ENCODE measurements at regions not wholly inside any gene's neighbourhood (a gene's known extent, or its start where the extent isn't known, plus 50 kb on each side); places are given as distances from the start of the nearest gene placed in this dataset.

DNA sequence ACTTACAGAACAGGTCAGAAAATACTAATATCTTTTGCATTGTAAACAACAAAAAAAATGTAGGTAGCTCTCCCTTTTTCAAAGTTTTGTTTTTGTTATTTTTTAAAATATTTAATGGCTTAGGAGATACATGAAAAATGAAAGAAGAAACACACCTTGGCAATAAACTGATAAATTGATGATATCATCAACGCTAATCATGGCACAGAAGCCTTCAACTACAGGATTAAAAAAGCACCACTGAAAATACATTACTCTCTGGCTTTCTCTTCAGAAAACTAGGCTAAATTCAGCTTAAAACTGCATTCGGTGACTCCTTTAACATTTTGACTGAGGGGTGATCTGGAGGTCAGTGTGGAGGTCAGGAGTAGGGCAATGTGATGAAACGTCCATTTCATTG lies 1018.8 kb upstream of the FANCL start:
- CTCF ChIA-PET = no interaction called here
- TF ChIP-seq ELF4 (IDR thresholded peaks at IDR 0.05) = no peak
- TF ChIP-seq CTBP1 (IDR thresholded peaks at IDR 0.05; ENCODE audit: borderline replicate concordance) = no peak
- TF ChIP-seq NFRKB (IDR thresholded peaks at IDR 0.05) = no peak
- no peak for TF ChIP-seq BHLHE40 (IDR thresholded peaks at IDR 0.05; ENCODE audit: borderline replicate concordance)
- no peak for TF ChIP-seq TARDBP (IDR thresholded peaks at IDR 0.05)
- no peak for TF ChIP-seq FOXA1 (IDR thresholded peaks at IDR 0.05)
- TF ChIP-seq FOXK2 (IDR thresholded peaks at IDR 0.05) = no peak
- TF ChIP-seq, protein P1, sequence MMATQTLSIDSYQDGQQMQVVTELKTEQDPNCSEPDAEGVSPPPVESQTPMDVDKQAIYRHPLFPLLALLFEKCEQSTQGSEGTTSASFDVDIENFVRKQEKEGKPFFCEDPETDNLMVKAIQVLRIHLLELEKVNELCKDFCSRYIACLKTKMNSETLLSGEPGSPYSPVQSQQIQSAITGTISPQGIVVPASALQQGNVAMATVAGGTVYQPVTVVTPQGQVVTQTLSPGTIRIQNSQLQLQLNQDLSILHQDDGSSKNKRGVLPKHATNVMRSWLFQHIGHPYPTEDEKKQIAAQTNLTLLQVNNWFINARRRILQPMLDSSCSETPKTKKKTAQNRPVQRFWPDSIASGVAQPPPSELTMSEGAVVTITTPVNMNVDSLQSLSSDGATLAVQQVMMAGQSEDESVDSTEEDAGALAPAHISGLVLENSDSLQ (IDR thresholded peaks at IDR 0.05) = no peak
- no peak for TF ChIP-seq HDGF (IDR thresholded peaks at IDR 0.05; ENCODE audit: borderline replicate concordance)
- TF ChIP-seq SUZ12 (IDR thresholded peaks at IDR 0.05) = no peak
- TF ChIP-seq FOXM1 (IDR thresholded peaks at IDR 0.05; ENCODE audit: borderline replicate concordance) = no peak
- POLR2A ChIA-PET = no interaction called here
- no peak for DNase-seq (ENCODE audit: extremely low spot score)

DNA sequence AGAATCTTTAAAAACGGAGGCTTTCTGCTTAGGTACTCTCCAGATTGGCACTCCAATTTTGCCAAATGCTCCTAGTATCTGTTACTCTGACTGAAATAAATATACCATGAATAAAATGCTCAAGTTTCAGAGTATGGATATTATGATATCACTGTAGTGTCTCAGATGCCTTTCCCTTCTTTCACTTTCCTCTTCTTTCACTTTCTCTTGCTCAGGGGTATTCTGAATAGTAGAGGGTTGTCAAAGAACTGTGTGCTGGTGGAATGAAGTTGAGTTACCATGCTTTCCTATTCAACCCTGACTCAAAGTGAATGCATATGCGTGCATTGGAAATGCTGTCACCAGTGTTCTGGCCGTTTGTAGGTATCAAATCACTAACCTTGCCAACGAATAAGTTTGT lies 1015.2 kb upstream of the FANCL start:
- TF ChIP-seq SP1 (IDR thresholded peaks at IDR 0.05) = no peak
- DNase-seq (ENCODE audit: extremely low spot score) = no peak
- ChIA-PET CTCF (no interaction called here), POLR2A (no interaction called here)

DNA sequence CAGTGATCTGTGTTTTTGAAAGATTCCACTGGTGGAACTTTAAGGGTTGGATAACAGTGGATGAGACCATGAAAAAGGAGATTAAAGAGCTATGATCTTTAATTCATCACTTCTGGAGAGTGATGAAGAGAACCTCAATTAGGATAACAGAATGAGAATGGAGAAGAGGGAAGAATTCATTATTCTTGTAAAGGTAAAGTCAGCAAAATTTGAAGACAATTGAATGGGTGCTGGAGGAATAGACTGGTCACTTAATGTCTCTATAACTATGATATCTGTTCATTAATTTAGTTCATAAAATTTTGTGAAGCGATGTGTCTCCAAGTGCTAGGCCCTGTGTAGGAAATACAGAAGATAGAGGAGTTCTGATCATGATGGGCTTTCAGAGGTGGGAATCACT lies 1013.2 kb upstream of the FANCL start:
- DNase-seq (ENCODE audit: extremely low spot score) = no peak
- CTCF ChIA-PET = no interaction called here
- TF ChIP-seq SUZ12 (IDR thresholded peaks at IDR 0.05) = no peak
- no peak for TF ChIP-seq LEF1 (IDR thresholded peaks at IDR 0.05; ENCODE audit: borderline replicate concordance)
- no peak for TF ChIP-seq ELF4 (IDR thresholded peaks at IDR 0.05)
- TF ChIP-seq ZNF384 (IDR thresholded peaks at IDR 0.05) = no peak
- no peak for TF ChIP-seq SP1 (IDR thresholded peaks at IDR 0.05)
- no peak for TF ChIP-seq HDGF (IDR thresholded peaks at IDR 0.05; ENCODE audit: borderline replicate concordance)
- TF ChIP-seq TARDBP (IDR thresholded peaks at IDR 0.05) = no peak
- TF ChIP-seq BHLHE40 (IDR thresholded peaks at IDR 0.05; ENCODE audit: borderline replicate concordance) = no peak
- TF ChIP-seq NFRKB (IDR thresholded peaks at IDR 0.05) = no peak
- TF ChIP-seq, protein P1 (IDR thresholded peaks at IDR 0.05) = no peak
- no peak for TF ChIP-seq FOXA1 (IDR thresholded peaks at IDR 0.05)
- no peak for TF ChIP-seq FOXM1 (IDR thresholded peaks at IDR 0.05; ENCODE audit: borderline replicate concordance)
- TF ChIP-seq FOXK2 (IDR thresholded peaks at IDR 0.05) = no peak
- POLR2A ChIA-PET = no interaction called here

DNA sequence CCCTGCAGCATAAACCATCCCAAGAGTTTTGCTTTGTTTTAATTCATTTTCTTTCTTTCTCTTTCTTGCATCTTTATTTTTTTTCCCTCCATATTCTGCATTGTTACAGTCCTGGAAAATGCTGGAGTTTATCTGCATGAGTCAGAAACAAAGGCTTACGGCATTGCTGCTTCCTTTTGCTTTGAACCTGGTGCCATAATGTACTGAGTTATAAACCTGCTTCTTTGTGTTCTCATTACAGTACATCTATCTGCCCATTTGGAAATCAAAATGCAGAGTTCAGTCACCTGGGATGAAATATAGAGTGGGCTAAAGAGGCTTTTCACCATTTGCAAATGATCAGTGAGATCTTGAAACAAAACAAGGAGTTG lies 1009.2 kb upstream of the FANCL start:
- CTCF ChIA-PET = interaction anchor here (0.6 kb wide), 1 partner anchor 26 kb away, joined by 3 read pairs; no protein-coding TSS in a partner anchor
- POLR2A ChIA-PET = no interaction called here
- TF ChIP-seq NFRKB (IDR thresholded peaks at IDR 0.05) (no peak), HDGF (IDR thresholded peaks at IDR 0.05; ENCODE audit: borderline replicate concordance) (no peak), FOXM1 (IDR thresholded peaks at IDR 0.05; ENCODE audit: borderline replicate concordance) (no peak), ZNF384 (IDR thresholded peaks at IDR 0.05) (no peak), L3MBTL2 (conservative IDR thresholded peaks at IDR 0.05) (no peak)
- TF ChIP-seq, protein P1 (IDR thresholded peaks at IDR 0.05) = no peak
- DNase-seq (ENCODE audit: extremely low spot score) = no peak

DNA sequence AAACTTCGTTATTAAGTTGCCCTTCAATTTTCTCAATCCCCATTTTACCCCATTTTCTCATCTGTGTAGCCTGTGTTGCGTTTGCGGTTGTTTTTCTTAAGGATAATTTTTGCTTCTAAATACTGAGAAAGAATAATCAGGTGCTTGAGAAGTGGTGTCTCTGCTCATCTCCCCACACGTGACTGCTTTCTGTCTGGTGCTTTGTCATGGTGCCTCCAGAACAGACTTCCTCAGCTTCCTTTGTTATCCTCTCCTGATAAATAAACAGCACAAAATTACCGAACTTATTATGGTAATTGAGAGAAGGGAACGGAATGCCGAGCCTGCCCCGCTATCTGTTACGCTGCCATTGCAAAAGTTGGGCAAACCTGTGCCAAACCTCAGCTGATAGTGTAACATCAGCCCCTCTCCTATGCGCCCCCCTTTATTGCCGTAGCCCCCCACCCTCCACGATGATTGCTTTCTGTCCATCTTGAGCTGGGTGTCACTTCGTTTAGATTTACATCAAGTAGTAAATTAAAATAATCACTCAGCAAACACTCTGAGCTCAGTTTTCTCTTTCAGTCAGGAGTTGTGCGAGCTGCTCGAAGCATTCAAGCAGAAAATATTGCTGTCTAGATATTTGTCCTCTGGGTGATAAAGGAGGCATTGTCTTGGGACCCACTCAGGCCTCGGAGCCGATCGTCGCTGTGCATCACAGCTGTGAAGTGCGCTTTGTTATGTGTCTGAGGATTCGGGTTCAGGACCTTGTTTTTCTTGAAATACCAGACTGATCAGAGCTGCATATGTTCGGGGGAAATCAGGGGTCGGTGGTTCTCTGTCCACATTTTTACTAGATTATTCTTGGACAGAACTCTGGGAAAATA lies 1008.5 kb upstream of the FANCL start:
- ChIA-PET POLR2A (no interaction called here), CTCF (interaction anchor here (0.6 kb wide), 1 partner anchor 27 kb away, joined by 3 read pairs; no protein-coding TSS in a partner anchor)
- DNase-seq (ENCODE audit: extremely low spot score) = peak; percentile 18
- TF ChIP-seq ELF4 (IDR thresholded peaks at IDR 0.05) (no peak), TARDBP (IDR thresholded peaks at IDR 0.05) (no peak), HDGF (IDR thresholded peaks at IDR 0.05; ENCODE audit: borderline replicate concordance) (no peak)
- TF ChIP-seq, protein P1 (IDR thresholded peaks at IDR 0.05) = peak; percentile 45

DNA sequence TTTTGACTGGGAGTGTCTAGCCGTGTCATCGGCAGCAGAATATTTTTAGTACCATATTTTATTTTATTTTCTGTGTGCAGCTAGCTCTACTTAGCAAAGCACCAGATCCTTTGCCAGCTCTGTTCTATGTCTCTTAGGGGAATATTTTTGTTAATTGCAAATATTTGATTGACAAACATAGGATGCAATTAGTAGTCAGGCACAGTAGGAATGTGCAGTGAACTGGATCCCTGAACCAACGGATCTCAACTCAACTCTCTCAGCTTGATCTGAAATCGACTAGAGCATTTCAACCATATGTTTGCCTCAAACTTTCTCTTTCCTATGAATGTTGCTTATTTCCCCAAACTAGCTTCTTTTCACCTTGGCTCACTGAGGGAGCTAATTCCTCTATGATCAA lies 998.0 kb upstream of the FANCL start:
- TF ChIP-seq ZNF384 (IDR thresholded peaks at IDR 0.05) = no peak
- CTCF ChIA-PET = no interaction called here
- DNase-seq (ENCODE audit: extremely low spot score) = no peak
- POLR2A ChIA-PET = no interaction called here

DNA sequence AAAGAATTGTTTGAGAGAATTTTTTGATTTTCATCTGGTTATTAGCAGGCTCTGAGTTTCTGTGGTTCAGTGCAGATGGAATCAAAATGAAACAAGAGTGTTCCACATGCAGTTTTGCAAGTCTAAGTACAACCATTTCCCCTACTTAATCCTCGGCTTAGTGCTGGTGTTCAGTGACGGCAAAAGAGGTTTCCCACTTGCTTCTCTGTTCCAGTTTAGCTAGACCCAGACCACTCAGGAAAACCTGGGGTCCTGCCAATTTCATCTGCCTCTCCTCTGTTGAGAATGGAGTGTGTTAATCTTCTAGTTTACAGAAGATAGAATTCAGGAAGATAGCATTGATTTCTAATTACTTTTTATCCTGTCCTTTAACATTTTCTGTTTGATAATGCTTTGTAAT lies 996.2 kb upstream of the FANCL start:
- POLR2A ChIA-PET = no interaction called here
- CTCF ChIA-PET = interaction anchor here (0.6 kb wide), 1 partner anchor 582 kb away, joined by 3 read pairs; no protein-coding TSS in a partner anchor
- no peak for DNase-seq (ENCODE audit: extremely low spot score)
- TF ChIP-seq FOXK2 (IDR thresholded peaks at IDR 0.05) (no peak), ELF4 (IDR thresholded peaks at IDR 0.05) (no peak), LEF1 (IDR thresholded peaks at IDR 0.05; ENCODE audit: borderline replicate concordance) (no peak), NFRKB (IDR thresholded peaks at IDR 0.05) (no peak), L3MBTL2 (conservative IDR thresholded peaks at IDR 0.05) (no peak), TARDBP (IDR thresholded peaks at IDR 0.05) (no peak), CTBP1 (IDR thresholded peaks at IDR 0.05; ENCODE audit: borderline replicate concordance) (no peak), HDGF (IDR thresholded peaks at IDR 0.05; ENCODE audit: borderline replicate concordance) (no peak), SUZ12 (IDR thresholded peaks at IDR 0.05) (no peak), SP1 (IDR thresholded peaks at IDR 0.05) (no peak), BHLHE40 (IDR thresholded peaks at IDR 0.05; ENCODE audit: borderline replicate concordance) (no peak), ARNT (IDR thresholded peaks at IDR 0.05) (no peak), FOXA1 (IDR thresholded peaks at IDR 0.05) (no peak), FOXM1 (IDR thresholded peaks at IDR 0.05; ENCODE audit: borderline replicate concordance) (no peak), ZNF384 (IDR thresholded peaks at IDR 0.05) (no peak)
- TF ChIP-seq, protein P1 (IDR thresholded peaks at IDR 0.05) = no peak

Data from HEK293T (cell line).